HT-29 (cell line): ENCODE measurements at regions not wholly inside any gene's neighbourhood (a gene's known extent, or its start where the extent isn't known, plus 50 kb on each side); places are given as distances from the start of the nearest gene placed in this dataset.

Experiments used
- DNase-seq: peaks from one replicate; pipeline ENCODE4 v3.0.0-alpha.2; 2015; ENCODE audit warnings: low spot score

DNA sequence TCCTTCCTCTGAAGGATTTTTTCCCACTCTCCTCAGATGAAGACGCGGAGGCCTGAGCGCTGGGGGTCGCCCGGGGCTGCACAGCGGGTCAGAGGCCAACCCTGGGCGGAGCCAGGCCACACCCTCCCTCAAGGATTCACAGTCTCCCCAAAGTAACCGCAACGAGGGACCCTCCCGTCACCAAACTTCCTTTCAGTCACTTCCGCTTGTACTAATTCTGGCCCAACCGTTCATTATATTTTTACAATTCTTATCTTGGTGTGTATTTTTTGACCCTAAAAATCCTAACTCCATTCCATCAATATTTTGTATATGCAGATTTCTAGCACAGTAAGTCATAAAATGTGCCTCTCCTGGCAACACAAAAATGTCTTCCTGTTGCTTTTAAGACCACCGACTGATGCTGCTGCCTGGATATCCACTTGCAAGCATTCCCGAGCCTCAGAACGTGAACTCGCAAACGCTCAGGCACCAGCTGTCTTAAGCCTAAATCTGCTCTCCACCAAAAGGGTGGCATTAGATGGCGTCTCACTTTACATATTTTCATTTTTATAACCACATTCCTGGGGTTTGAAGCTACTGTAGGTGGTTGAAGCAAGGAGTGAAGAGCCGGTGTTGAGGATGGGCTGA, 128.0 kb downstream of the DLL1 start:
- no peak for DNase-seq

DNA sequence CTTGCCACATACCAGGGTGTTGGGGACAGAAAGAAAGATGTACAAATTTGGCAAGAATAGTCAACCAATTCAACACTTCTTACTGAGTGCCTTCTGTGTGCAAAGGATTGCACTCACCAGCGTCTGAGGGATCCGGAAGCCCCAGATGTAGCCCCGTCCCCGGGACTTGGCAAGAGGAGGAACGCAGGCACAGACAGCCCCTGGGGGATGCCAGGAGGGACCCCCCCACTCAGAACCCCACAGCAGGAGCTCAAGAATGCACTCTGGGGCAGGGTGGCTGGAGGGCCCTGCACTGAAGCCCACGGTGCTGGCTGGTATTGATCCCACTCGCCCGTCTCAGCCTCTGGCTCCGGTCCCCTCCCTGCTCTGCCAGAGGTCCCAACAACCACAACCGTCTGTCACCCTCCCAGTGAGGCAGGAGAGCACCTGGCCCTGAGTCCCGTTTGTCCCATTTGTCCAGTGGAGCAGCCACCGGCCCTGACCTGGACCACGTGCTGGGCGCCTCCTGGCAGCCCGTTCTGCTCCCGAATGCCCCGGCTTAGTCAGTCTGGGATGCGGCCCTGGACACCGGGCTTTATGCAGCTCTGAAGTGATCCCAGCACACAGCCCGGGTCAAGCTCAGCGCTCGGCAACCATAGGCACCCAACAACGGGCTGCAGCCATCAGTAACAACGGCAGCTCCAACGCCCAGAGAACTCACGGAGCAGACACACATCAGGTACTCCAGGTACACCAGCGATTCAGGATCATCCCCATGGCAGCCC, 128.7 kb downstream of the DLL1 start:
- DNase-seq: no peak

DNA sequence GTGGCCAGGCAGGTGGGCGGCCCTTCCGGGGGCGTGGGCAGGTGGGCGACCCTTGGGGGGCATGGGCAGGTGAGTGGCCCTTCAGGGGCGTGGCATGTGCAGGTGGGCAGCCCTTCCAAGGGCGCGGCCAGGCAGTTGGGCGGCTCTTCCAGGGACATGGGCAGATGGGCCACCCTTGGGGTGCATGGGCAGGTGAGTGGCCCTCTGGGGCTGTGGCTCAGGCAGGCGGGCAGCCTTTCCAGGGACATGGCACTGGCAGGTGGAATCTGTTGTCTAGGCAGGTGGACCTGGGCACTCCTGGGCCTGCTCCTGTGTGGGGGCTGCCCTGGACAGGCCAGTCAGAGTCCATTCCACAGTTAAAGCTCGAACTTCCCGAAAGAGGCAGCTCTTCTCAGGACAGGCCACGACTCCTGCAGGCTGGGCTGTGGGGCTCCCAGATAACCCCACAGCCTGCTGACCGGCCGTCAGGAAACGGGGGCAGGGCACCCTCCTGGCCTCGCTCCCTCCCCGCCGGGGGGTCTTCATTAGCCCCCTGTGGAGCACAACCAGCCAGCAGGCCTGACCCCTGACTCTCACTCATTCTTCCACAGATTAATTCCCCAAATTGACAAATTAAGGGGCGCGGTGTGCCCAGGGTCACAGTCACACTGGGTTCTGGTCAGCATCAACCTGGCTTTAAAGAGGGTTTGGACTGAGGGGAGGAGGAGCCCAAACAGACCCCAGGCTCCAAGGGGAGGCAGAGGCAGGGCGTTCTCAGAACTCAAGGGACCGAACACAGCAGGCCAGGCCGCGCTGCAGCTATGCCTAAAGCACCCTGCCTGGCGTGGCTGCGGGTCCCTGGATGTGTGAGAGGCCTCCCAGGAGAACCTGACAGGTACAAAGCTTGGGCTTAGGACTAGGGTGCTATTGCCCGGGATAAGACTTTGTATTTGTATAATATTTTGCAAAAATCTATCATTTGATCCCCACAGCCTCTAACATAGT, 130.0 kb downstream of the DLL1 start:
- no peak for DNase-seq

DNA sequence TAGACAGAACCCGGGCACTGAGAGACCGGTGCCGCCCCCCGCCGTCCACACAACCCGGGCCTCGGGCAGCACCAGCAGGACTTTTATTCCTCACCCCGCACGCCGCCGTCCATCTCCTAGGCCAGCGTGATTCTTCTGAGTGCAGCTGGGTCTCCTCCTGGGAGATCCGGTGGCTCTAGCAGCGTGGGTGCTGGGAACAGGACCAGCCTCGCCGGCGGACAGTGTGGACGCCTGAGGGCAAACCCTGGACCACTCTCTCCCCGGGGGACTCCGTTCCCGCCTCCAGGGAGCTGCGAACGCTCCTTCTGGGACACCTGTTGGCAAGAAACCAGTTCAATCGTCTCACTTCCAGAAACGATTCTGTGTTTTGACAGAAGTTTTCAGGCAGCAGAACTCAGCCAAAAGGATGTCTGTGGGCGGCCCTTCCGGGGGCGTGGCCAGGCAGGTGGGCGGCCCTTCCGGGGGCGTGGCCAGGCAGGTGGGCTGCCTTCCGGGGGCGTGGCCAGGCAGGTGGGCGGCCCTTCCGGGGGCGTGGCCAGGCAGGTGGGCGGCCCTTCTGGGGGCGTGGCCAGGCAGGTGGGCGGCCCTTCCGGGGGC, 130.7 kb downstream of the DLL1 start:
- DNase-seq: no peak

DNA sequence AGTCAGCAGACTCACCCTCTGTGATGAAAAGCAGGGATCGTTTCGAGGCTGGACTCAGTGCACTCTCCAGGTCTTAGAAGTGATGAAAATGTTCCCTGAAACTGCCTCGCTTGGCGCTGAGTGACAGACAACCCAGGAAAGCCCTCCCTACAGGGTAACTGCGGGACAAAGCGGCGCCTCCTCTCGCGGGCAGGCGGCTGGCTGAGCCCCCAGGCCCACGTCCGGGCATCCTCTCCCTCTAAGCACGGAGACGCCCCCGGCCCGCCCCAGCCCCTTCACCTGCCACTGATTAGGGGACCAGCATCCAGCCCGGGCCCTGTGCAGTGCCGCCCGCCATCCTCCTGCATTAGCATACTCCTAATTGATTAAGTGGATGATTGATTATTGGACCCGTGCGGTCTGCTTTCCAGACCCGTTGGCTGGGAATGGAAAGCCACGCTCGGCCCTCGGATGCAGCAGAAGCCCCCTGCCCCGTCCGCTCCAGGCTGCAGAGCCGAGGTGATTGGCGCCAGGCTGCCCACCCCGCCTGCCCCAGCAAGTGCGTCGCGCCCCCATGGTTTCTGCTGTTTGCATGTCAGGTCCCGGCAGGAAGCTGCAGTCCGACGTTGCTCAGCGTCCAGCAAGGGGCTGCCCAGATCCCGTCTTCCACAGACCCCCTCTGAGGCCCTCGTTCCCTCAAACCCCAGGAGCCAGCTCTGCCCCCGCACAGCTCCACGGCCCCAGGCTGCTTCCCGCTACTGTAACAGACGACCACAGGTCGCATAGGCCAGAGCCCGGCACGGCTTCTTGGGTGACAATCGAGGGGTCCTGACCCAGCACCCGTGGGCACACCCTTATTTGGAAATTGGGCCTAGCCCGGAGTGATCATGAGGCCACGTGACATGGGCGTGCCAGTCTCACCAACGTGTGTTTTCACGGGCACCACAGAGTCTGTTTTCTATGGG, 131.6 kb downstream of the DLL1 start:
- DNase-seq: no peak

DNA sequence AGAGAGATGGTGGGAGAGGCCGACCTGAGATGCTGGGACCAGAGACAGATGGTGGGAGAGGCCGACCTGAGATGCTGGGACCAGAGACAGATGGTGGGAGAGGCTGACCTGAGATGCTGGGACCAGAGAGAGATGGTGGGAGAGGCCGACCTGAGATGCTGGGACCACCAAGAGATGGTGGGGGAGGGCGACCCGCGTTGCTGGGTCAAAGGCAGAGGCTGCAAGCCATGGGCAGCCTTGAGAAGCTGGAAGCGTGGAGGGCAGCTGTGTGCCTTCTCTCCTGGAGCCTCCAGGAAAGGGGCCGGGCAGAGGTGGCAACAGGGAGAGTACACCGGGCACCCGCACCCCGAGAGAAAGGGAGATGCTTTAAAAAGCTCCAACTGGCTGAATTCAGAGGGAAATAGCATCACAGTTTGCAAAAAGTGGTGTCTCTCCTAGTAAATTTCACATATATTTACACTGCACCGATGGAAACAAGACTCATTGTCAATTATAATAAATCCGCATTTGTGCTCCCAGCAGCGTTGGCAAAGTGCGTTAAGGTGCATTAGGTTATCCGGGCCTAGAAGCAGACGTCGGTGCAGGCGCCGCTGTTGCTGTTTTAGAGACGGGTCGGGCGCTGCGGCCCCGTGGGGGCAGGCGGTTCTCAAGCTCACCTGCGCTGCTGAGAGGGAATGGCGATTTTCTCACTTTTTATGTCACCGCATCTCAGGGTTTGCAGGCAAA, 132.4 kb downstream of the DLL1 start:
- no peak for DNase-seq

DNA sequence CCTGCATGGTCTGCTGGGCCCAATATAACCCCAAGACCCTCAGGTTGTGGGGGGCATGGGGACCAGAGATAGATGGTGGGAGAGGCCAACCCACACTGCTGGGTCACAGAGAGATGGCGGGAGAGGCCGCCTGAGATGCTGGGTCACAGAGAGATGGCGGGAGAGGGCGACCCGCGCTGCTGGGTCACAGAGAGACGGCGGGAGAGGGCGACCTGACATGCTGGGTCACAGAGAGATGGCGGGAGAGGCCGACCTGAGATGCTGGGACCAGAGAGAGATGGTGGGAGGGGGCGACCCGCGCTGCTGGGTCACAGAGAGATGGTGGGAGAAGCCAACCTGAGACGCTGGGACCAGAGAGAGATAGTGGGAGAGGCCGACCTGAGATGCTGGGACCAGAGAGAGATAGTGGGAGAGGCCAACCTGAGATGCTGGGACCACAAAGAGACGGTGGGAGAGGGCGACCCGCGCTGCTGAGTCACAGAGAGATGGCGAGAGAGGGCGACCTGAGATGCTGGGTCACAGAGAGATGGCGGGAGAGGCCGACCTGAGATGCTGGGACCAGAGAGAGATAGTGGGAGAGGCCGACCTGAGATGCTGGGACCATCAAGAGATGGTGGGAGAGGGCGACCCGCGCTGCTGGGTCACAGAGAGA, 133.2 kb downstream of the DLL1 start:
- no peak for DNase-seq

DNA sequence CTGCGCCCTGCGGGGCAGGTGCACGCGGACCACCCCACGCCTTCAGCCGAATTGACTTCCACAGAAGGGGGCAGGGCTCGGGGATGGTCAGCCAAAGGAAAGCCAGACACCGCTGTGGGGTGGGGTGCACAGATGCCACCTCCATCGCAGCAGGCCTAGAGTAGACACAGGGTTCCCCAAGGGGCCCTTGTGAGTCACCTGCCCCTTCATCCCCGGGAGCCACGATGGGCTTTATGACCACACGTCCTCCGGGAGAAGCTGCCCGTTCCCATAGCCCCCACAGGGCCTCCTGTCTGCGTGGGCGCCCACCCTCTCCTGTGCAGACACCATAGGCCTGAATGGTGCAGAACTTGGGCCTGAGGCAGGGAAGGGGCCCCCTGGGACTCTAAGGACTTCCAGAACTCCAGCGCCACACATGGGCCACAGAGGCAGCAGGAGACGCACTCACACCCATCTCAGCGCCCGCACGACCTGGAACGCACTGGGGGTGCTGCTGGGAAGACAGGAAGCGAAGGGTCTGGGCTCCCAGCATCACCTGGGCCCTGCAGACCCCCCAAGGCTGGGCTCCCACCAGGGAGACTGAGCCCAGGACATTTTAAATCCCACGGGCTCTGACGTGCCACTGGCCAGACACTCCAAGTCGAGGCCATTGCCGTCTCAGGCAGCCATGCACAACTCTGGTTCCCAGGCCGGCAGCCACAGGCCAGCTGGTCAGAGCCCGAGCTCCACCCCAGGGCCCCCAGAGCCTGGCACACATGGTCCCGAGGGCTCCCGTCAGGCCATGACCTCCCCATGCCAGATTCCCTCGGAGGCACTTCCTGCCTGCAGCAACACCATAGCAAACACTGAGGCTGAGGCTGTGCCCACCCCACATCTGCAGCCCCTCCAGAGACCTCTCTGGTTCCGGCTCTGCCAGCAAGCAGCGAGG, 134.2 kb downstream of the DLL1 start:
- no peak for DNase-seq

DNA sequence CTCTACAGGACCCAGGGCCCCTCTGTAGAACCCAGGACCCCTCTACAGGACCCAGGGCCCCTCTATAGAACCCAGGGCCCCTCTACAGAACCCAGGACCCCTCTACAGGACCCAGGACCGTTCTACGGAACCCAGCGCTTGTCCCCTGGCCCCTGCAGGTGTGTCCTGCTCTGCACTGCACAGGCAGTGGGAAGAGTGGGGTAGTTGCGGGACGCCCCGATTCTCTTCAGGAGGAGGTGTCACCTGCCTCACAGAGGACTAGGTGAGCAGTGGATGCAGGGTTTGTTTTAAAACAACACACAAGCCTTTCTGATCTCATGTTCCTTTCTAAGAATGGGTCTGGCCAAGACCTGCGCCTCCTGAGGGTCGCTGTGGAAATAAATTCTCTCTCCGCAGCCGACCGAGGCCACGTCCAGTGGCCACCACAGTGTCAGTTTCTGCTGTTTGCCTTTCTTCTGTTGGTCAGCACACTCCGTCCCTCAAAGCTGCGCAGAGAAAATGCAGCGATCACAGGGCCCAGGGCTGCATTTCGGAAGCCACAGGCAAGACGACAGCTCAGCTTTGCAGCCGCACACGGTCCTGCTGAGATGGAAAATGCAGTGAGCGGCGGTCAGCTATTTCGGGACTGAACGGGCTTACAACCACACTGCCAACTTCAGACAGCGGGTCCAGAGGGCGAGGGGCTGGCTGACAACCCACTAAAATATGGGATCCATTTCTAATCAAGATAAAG, 135.2 kb downstream of the DLL1 start:
- DNase-seq: no peak

DNA sequence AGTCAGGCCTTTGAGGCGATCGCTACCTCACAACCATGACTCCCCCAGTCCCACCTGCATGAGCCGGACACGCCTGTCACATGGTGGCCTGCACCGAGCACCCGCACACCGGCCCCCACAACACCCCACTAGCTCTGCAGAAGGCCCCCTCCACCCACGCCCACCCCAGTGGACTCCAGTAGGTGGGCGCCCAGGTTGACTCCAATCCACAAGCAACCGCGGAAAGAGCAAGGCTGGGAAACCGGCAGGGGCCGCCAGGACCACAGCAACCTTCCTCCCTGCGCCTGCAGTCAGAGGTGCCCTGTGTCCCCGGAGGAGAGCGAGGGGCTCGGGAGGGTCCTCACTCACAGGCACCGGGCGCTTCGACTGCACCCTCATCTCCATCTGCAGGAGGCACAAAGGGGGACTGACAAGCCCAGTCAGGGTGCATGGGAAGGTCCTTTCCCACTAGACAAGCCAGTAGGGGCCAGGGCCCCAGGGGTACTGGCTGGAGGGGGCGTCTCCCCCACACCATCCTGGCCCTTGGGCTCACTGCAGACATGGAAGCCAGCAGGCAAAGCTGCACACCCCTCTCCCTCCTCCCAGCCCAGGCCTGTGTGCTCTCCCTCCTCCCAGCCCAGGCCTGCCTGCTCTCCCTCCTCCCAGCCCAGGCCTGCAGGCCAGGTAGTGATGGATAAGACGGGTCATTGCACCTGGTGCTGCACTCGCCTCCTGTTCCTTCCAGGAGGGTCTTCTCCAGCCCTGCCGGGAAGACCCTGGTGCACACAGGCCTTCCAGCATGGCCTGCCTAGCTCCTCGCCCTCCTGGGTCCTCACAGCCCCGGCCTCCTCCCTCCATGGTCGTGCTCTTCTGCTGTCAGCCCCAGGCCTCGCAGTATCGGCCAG, 137.2 kb downstream of the DLL1 start:
- no peak for DNase-seq

DNA sequence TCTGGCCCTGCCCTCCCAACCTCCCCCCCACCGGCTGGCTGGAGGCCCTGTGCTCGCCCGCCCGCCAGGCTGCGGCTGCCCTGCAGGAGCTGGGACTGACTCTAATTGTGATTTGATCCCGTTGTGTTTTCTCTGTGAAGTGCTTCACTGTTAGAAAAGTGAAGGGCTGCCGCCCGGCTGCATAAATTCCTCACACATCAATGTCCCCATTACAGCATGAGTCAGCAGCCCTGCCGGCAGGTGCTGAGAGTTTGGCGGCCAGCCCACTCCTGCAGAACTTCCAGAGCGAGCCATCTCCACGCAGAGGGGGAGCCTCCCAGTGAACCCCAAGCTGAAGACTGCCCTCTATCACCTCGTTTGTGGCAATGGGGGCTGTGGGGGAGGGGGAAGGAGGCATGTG, 137.9 kb downstream of the DLL1 start:
- DNase-seq: peak; percentile 62

DNA sequence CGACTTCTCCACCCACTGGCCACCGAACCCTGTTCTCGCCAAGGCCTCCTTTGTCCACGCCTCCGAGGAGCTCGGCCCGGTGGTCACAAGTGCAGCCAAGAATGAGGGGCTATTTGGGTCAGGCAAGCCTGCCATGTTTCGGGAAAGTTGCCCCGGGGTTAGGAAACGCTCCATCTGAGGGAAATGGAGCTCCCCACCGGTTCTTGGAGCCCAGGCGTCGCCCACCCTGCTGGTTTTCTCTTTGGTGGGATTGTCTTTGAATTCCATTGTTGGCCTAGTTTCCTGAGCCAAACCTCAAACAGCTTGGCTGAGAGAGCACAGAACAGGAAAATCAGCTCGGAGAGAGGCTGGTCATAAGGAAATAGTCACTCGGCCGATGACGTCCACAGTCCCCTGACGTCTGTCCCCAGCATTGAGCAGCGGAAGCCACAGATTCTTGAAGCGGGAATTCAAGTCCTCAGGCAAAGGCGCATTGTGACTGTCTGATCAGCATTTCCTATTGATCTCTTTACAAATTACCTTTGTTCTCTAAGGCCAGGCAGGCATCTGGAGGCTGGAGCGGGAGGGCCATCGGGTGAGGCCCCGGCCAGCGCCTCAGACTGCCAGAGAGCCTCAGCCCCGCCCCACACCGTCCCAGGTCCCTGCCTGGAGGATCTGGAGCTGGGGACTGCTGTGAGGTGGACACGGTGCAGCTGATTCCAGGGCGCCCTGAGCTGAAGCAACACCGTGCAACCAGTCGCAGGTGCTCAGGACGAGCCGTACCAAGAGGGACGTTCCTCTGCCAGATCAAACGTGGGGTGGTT, 138.6 kb downstream of the DLL1 start:
- peak; percentile 15 for DNase-seq

DNA sequence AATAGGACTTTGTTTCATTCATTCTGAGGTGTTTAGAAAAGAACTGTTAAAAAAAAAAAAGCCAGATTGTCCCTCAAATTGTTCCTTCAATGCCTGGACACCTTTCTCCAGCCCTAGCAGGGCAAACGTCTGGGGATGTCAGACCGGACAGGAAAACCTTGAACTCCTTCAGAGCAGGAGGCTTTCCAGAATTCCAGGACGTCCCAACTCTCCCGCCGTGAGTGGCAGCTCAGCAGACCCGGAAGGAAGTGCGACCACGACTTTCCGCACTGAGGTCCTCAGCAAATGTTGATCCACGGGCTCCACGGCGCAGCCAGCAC, 139.1 kb downstream of the DLL1 start:
- DNase-seq: no peak

DNA sequence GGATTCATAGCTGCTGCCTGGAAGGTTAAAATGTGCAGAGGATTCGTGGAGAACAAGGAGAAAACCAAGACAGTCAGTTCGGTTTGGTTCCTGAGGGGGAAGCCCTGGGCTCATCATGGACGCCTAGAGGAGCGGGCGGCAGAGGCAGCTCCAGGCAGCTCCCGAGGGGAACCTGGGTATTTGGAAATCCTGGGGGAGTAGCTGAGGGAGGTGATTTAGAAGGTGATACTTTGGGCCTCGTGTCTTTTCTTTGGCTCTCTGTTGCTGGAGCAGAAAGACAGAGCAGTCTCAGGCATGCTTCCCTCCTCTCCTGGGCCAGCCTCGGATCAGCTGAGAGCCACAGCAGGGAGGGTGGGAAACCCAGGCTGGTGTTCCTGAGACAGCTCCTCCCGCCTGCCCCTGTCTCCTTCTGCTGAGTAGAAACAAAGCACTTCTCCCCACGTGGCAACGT, 139.5 kb downstream of the DLL1 start:
- no peak for DNase-seq

DNA sequence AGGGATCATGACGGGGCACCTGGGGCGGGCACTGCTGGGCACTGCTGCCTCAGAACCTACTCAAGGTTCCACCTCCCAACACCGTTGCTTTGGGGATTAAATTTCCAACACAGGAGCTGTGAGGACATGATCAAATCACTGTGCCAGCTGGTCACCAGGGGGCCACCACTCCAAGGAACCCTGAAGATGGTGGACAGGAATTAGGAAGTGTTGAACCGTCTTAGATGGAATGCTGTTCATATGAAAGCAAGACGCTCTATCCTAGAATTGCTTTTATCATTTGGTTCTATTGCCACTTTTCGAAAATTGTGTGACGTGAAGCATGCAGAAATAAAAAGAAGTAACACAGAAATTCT, 140.3 kb downstream of the DLL1 start:
- peak; percentile 24 for DNase-seq
